Endodermal cell (in vitro differentiated cells): ENCODE measurements at regions not wholly inside any gene's neighbourhood (a gene's known extent, or its start where the extent isn't known, plus 50 kb on each side); places are given as distances from the start of the nearest gene placed in this dataset.
A peak's percentile ranks its signal among the peaks of the same experiment; 100 is the strongest.
"Not testable (repeated sequence)": the region's sequence is repeated elsewhere in the genome, so short reads cannot be mapped to it uniquely, and the experiment has no call there.

Experiments
- DNase-seq: peaks from one replicate; pipeline ENCODE4 v3.0.0-alpha.2; 2017
- H3K27ac ChIP-seq: 2 replicates; pipeline ENCODE4 v1.5.1; 2013; ENCODE audit warnings: mild to moderate bottlenecking, low read depth, low read length, moderate library complexity
- H3K27me3 ChIP-seq: 2 replicates; pipeline ENCODE4 v1.6.1; 2013; ENCODE audit warnings: mild to moderate bottlenecking, low read length, moderate library complexity; ENCODE audit not compliant: insufficient read depth, control insufficient read depth, poor library complexity, severe bottlenecking
- H3K36me3 ChIP-seq: 2 replicates; pipeline ENCODE4 v1.7.0; 2013; ENCODE audit warnings: mild to moderate bottlenecking, low read length, moderate library complexity; ENCODE audit not compliant: control insufficient read depth, insufficient read depth
- H3K4me1 ChIP-seq: one replicate; pipeline ENCODE4 v1.7.0; 2013; ENCODE audit warnings: low read length; ENCODE audit not compliant: control insufficient read depth, insufficient read depth
- H3K4me3 ChIP-seq: 2 replicates; pipeline ENCODE4 v1.5.1; 2013; ENCODE audit warnings: mild to moderate bottlenecking, low read length, moderate library complexity
- H3K9ac ChIP-seq: 2 replicates; pipeline ENCODE4 v1.6.1; 2013; ENCODE audit warnings: mild to moderate bottlenecking, low read length, moderate library complexity; ENCODE audit not compliant: poor library complexity, severe bottlenecking; ENCODE audit errors: extremely low read depth
- H3K9me3 ChIP-seq: 2 replicates; pipeline ENCODE4 v1.6.1; 2013; ENCODE audit warnings: mild to moderate bottlenecking, low read length, moderate library complexity; ENCODE audit not compliant: control insufficient read depth
- H3K27ac Mint-ChIP-seq: 2 replicates; pipeline ENCODE4 v1.8.0; 2020; ENCODE audit warnings: mixed read lengths
- H3K27me3 Mint-ChIP-seq: 2 replicates; pipeline ENCODE4 v1.8.0; 2021; ENCODE audit warnings: mild to moderate bottlenecking, mixed read lengths; ENCODE audit not compliant: insufficient read depth
- H3K36me3 Mint-ChIP-seq: 2 replicates; pipeline ENCODE4 v1.8.0; 2020; ENCODE audit warnings: low read depth, mixed read lengths
- H3K4me1 Mint-ChIP-seq: 2 replicates; pipeline ENCODE4 v1.8.0; 2020; ENCODE audit warnings: mixed read lengths
- H3K4me3 Mint-ChIP-seq: 2 replicates; pipeline ENCODE4 v1.8.0; 2020; ENCODE audit warnings: mild to moderate bottlenecking, moderate library complexity, mixed read lengths
- H3K9me3 Mint-ChIP-seq: 2 replicates; pipeline ENCODE4 v1.8.0; 2020; ENCODE audit warnings: mild to moderate bottlenecking, mixed read lengths
- WGBS, 2 experiments: methylation state at CpG; one replicate each; pipeline versions ENCODE4 v1.1.5 to v1.1.7; 2013; ENCODE audit warnings: missing lambda C conversion rate in 2 of 2, mixed read lengths in 1 of 2; ENCODE audit not compliant: insufficient coverage in 1 of 2, insufficient read length in 1 of 2; 5-methylcytosine and 5-hydroxymethylcytosine counted together
- TF ChIP-seq, protein P1 (sequence below): fragments of 200-600 bp; sonication (generic); conservative IDR thresholded peaks from 2 replicates; pipeline ENCODE4 v1.5.0; 2021; ENCODE audit warnings: antibody characterized with exemption, mild to moderate bottlenecking

DNA sequence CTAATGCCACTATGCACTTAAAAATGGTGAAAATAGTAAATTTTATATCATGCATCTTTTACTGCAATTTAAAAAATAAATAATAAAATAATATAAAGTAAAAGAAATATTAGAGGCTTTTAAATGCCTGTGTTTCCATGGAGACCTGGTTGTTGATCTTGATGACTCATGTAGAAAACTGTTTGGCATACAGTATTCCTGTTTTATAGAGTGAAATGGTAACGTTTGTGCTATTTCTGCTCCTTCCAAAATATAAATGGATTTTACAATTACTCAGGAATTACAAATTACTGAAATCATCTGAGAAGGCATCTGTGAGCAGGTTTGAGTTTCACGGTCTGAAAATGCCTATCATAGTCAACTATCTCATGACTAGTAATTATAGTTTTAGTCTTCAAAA lies 98.4 kb upstream of the USP25 start:
- H3K36me3 ChIP-seq = no peaks in the 10 kb centered on the region
- Mint-ChIP-seq H3K4me1 (peaks cover 16% of the 10 kb centered on the region), H3K27me3 (no peaks in the 10 kb centered on the region), H3K4me3 (no peak overlapping the region), H3K27ac (no peak overlapping the region), H3K36me3 (no peaks in the 10 kb centered on the region), H3K9me3 (no peaks in the 10 kb centered on the region)
- H3K4me3 ChIP-seq = no peak overlapping the region
- no peaks in the 10 kb centered on the region for H3K27me3 ChIP-seq
- no peak overlapping the region for H3K27ac ChIP-seq
- TF ChIP-seq, protein P1, sequence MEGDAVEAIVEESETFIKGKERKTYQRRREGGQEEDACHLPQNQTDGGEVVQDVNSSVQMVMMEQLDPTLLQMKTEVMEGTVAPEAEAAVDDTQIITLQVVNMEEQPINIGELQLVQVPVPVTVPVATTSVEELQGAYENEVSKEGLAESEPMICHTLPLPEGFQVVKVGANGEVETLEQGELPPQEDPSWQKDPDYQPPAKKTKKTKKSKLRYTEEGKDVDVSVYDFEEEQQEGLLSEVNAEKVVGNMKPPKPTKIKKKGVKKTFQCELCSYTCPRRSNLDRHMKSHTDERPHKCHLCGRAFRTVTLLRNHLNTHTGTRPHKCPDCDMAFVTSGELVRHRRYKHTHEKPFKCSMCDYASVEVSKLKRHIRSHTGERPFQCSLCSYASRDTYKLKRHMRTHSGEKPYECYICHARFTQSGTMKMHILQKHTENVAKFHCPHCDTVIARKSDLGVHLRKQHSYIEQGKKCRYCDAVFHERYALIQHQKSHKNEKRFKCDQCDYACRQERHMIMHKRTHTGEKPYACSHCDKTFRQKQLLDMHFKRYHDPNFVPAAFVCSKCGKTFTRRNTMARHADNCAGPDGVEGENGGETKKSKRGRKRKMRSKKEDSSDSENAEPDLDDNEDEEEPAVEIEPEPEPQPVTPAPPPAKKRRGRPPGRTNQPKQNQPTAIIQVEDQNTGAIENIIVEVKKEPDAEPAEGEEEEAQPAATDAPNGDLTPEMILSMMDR = no peak
- no peak for DNase-seq
- no peak overlapping the region for H3K9ac ChIP-seq
- H3K4me1 ChIP-seq = peaks cover 10% of the 10 kb centered on the region
- WGBS, 2 experiments = 33 to 53% methylated on average over 1 of the region's 2 CpGs
- H3K9me3 ChIP-seq = no peaks in the 10 kb centered on the region

DNA sequence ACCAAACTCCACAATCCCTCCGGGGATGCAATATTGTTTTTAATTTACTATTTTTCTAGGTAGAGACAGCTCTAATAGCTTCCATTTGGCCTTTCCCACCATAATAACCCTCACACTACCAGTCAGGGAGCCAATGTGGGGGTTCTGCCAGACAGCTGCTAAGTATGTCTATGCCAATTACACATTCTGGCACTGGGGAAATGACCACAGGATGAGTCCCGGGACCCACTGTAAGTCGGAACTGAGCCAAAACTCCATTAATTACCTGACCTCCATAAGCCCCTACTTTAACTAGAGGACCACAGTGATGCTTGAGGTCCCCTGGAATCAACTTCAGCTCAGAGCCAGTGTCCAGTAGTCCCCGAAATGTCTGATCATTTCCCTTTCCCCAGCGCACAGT lies 95.2 kb upstream of the USP25 start:
- H3K4me3 Mint-ChIP-seq, H3K27ac Mint-ChIP-seq, H3K9me3 Mint-ChIP-seq, H3K36me3 Mint-ChIP-seq, DNase-seq, H3K27me3 ChIP-seq, H3K9me3 ChIP-seq, H3K27me3 Mint-ChIP-seq, H3K9ac ChIP-seq, H3K4me3 ChIP-seq, H3K36me3 ChIP-seq, H3K27ac ChIP-seq: not testable (repeated sequence)
- peaks cover 10% of the 10 kb centered on the region for H3K4me1 ChIP-seq
- 77 to 100% methylated on average over 3 to 5 of the region's 5 CpGs for WGBS, 2 experiments
- peaks cover 16% of the 10 kb centered on the region for H3K4me1 Mint-ChIP-seq

DNA sequence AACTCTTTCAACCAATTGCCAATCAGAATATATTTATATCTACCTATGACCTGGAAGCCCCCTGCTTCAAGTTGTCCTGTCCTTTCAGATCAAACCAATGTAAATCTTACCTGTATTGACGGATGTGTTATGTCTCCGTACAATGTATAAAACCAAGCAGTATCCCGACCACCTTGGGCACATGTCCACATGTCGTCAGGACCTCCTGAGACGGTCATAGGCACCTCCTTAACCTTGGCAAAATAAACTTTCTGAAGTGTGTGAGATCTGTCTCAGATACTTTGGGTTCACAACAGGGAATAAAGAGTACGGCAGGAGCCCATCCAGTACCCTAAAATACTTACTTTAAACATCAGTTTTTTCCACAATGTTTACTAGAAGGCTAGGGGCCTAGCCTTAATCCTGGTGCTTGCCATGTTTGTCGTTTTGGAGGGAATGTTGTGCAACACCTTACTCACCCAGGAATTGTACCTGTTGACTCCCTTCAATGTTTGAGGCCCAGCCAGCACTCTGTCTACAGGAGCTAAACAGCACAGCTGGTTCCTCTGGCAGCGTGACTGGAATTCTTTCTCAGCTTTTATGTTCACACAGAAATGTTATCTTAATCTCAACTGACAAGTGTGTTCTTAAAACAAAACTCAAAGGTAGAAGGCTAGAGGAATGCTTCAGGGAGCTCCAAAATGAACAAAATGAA lies 90.8 kb upstream of the USP25 start:
- Histone ChIP-seq H3K4me1 (peaks cover 12% of the 10 kb centered on the region), H3K9me3 (no peaks in the 10 kb centered on the region), H3K9ac (no peak overlapping the region), H3K36me3 (no peaks in the 10 kb centered on the region), H3K27me3 (no peaks in the 10 kb centered on the region), H3K27ac (no peak overlapping the region), H3K4me3 (peak overlapping the region; percentile 28)
- Mint-ChIP-seq H3K9me3 (no peaks in the 10 kb centered on the region), H3K4me3 (no peak overlapping the region), H3K27me3 (no peaks in the 10 kb centered on the region), H3K36me3 (no peaks in the 10 kb centered on the region), H3K27ac (peak overlapping the region; percentile 3), H3K4me1 (peaks cover 19% of the 10 kb centered on the region)
- TF ChIP-seq, protein P1 = no peak
- DNase-seq = no peak
- WGBS, 2 experiments = 89 to 90% methylated on average over 5 to 8 of the region's 8 CpGs

DNA sequence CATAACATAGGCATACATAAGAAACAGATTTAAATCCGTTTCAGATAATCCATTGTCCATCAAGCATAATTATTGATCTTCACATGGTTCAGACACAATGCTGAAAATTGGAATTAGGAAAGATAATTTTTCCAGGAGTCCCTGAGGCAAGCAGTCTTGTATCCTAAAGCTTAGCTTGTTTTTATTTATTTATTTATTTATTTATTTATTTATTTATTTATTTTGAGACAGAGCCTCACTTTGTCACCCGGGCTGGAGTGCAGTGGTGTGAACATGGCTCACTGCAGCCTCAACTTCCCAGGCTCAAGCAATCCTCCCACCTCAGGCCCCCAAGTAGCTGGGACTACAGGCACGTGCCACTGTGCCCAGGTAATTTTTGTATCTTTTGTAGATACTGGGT lies 89.7 kb upstream of the USP25 start:
- not testable (repeated sequence) for H3K9me3 Mint-ChIP-seq, H3K9me3 ChIP-seq, H3K27me3 Mint-ChIP-seq, H3K4me3 Mint-ChIP-seq, H3K9ac ChIP-seq, H3K36me3 Mint-ChIP-seq, H3K36me3 ChIP-seq, DNase-seq, H3K4me3 ChIP-seq, H3K27ac ChIP-seq, H3K27ac Mint-ChIP-seq, H3K27me3 ChIP-seq
- H3K4me1 Mint-ChIP-seq = peaks cover 19% of the 10 kb centered on the region
- 84 to 92% methylated on average over 2 to 3 of the region's 3 CpGs for WGBS, 2 experiments
- H3K4me1 ChIP-seq = peaks cover 12% of the 10 kb centered on the region
